NCI-H1694 (cell line): ENCODE measurements at regions not wholly inside any gene's neighbourhood (a gene's known extent, or its start where the extent isn't known, plus 50 kb on each side); places are given as distances from the start of the nearest gene placed in this dataset.

Source experiments
- DNase-seq: peaks from one replicate; lab custom pipeline; 2025; lab: John Stamatoyannopoulos, UW

DNA sequence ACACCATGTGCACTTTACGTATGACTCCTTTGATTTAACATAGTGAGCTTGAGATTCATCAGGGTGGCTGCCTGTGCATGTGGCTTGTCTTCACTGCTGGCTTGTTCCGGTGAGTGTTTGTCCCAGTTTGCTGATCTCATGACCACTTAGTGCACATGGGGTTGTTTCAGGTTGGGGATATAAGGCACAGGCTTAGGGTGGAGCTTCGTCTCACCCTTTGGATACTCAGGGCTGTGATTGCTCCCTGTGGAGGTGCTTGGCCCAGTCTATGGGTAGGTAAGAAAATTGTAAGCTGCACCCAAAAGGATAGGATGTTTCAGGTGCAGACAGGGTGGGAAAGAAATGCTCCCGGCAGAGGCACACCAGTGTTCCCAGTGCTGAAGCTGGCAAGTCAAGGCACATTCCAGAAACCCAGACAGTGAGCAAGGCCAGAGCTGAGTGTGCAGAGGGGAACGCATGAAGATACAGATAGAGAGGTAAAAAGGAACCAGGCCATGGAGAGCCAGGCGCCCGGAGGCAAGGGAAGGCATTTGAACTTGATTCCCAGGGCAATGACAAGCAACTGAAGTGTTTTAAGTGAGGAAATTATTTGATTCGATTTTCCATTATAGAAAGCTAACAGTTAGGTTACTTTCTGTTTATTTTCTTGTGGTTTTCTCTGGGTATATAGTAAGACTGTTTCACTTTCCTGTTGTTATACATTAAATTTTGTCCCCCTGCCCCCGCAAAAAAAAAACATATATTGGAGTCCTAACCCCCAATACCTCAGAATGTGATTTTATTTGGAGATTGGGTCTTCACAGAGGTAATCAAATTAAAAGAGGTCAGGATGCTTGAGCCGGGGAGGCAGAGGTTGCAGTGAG is 289.8 kb upstream of the KLF6 start:
- DNase-seq = no peak

DNA sequence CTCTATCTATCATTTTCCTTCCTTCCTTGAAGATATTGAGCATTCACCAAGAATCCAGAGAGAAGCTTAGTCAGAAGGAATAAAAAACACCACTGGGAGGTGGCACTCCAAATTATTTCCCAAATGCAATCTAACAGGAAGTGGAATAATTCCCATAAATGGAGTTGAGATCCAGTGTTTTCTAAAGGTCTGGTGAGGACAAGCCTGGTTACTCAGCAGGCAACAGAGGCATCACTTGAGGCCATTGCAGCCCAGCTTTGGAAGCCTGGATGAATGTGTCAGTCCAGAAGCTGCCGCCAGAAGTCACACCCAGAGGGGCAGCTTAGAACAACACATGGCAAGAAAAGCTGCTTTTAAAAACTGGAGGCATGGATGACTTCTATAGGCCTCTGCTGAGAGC is 288.9 kb upstream of the KLF6 start:
- DNase-seq = no peak

DNA sequence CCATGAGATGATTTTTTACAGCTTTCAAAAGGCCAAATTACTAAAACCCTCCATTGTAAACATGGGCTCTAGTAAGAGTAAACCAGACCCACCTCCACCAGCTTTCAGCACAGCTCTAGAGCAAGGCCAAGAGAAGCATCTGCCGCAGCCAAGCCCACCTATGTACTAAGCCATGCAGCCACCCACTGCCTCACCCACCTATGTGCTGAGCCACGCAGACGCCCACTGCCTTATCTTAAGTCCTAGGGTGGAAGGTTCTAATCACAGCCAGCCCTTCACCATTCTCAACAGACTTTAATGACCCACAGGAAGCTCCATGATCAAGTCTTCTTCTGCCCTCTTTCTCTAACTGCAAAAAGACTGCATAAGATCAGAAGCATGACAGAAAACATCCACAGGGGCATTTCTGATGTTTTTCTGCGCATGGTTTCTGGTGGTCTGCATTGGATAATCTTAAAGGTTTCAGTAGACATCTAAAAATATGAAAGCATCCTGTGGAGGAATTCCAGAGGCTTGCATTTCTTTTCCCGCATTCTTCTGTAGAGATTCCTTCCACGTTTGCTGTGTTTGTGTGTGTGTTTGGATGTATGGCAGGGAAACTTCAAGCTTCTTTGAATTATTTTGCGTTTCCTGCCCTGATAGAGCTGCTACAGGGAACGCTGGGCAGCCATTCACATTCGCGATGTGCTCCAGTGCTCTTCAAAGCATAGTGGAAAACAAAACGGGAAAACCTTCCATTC is 286.1 kb upstream of the KLF6 start:
- no peak for DNase-seq

DNA sequence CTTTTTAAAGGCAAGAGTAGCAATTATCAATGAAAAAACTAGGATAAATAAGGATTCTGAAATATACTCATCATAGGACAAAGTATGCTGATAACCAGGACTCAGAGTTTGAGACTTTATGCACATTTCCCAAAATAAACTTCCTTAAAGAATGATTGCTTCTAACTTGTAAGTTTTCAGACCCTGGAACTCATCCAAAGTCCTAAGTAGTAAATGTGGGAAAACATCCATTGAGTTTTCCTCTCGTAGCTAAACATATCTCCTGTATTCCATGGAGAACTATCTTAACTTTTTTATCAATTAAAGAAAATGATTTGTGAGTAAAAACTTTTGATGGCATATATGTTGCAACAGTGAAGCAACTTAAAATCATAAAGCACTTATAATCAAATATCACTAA is 285.2 kb upstream of the KLF6 start:
- no peak for DNase-seq

DNA sequence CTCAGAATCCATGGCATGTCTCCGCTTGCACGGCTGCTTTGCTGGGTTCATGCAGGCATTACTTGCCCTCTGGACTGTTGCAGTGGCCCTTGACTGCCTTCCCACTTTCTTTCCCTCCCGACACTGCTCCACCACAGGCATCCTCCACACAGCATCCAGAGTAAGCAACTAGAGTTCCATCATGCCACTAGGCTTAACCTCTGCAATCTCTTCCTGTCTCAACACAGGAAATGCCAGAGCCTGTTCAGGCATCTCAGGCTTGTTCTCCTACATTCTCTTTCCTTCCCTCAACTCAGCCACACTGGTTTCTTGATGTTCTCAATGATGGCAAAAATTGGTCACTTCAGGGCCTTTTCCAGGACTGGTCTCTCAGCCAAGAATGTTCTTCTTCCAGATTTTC is 284.5 kb upstream of the KLF6 start:
- no peak for DNase-seq

DNA sequence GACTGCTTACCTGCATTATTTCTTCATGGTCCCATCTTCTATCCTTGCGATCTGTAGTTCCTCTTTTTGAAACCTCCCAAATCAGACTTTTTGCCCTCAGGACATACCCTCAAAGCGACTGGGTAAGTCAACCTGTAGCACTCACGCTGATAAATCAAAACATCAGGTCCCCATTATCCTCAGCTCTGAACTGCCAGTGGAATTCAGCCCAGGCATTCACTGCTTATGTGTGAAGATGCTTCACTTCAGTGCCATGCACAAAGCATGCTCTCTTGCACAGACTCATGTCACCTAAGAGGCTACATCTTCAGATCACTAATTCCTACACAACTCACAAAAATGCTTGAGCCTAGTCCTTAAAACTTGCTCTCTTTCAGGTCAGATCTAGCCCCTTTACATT is 283.6 kb upstream of the KLF6 start:
- no peak for DNase-seq

DNA sequence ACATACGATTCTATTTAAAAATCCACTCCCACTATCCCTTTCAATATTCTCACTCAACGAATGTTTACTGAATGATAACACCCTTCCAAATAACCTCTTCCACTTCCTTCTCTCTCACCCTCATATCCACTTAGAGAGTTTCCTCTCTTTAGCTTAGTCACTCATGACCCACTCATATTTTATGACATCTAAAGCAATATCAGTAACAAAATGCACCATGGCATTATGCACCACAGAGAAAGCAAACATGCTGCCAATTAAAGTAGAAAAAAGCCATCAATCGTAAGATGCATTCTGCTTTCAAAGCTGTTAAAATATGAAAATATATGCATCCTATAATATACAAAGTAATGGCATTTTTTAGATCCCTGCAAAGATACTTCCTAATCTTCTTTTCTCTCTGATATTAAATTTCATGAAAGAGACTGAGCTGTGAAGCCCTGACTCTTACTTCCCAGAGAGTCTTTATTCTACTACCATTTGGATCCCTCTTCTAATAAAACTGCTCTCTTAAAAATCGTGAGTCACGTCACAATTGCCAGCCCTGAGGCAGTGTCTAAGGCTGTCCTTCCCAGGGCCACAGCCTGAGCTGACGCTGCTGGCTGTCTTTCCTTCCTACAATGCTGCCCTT is 283.0 kb upstream of the KLF6 start:
- no peak for DNase-seq

DNA sequence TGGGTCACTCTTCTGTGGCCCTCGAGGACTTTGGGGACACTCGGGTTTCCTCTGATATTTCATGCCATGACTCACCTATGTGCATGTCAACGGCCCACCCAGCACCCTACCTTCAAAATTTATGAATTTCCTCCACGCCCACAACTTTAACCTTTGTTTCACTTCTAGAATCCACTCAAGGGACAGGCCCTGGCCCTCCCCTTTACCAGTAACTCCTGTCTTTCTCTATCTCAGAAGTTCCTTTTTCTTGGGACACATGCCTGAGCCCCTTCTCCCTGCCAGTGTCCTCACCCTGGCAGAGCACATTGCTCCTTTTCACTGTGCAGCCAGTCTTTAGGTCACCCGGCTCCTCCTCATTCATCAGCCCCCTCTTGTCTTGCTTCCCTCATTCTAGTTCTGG is 282.5 kb upstream of the KLF6 start:
- DNase-seq = no peak

DNA sequence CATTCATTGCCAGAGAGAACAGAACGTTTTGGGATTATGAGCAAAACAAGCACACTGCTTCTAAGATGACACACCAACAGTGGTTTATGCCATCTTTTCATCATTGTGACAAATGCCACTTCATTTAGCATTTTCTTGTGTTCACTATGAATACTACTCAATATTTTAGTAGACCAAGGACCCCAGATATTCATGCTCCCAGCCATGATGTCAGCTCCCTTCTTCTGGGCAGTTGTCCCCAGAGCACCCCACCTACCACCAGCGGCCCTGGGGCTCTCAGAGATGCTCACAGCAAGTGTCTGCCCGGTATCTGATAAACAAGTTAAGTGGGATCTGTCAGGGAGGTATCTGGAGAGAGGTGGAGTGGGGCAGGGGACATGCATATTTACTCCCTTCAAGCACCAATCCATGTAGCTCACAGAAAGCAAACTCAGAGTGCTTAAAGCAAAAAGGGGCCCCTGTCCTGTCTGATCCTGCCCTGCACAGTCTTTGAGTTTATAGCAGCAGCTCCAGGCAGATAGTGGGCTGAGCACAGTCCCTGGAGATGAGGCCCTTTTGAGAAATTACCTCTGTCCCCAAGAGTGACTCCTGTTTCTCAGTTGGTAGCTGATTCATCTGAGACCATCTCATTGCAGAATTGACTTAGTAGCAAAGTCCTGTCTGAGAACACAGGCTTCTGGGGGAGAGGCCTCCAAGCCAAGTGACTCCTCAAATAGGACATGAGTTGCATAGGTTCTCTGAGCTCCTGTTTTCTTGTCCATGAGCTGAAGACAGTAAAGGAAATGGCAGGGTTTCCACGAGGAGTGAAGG is 281.8 kb upstream of the KLF6 start:
- DNase-seq = no peak

DNA sequence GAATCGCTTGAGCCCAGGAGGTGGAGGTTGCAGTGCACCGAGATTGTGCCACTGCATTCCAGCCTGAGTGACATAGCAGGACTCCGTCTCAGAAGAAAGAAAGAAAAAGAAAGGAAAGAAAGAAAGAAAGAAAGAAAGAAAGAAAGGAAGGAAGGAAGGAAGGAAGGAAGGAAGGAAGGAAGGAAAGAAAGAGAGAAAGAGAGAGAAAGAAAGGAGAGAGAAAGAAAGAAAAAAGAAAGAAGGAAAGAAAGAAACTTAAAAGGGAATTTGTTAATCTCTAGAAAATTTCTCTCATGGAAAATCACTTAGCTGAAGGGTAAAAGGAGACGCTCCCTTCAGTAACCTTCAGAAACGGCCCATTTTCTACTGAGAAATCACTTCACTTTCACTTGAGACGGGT is 279.5 kb upstream of the KLF6 start:
- no peak for DNase-seq

DNA sequence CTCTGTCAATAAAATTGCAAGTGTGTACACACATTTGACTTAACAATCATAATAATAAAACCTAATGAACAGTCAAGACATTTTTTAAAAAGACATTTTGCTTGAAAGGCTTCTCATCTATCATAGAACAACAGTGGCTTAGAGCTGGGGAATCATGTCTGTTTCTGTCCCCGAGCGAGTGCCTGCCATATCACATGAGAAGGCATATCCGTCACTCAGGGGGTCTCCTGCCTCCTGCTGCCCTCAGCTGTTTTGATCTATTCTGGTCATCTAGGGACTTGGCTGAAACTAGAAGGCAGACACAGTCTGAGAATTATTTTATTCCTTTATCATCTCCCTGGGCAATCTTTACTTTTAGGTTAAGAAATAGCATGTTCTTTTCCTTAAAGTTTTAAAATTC is 278.7 kb upstream of the KLF6 start:
- DNase-seq = no peak

DNA sequence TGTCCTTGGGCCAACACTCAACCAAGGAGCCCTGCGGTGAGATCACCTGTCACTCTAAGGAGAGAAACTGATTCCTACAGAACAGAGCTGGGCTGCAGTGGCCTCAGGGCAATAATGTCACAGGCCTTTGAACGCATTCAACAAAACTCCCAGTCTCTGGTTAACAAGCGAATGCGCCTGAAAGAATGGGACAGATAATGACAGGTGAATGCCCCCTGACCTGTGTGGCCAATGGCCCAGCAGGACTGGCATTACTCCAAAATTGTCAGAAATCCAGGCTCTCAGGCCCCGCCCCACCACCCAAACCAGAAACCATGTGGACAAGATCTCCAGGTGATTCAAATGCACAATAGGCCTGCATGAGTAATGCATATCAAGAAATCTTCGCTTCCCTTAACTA is 277.7 kb upstream of the KLF6 start:
- DNase-seq = no peak

DNA sequence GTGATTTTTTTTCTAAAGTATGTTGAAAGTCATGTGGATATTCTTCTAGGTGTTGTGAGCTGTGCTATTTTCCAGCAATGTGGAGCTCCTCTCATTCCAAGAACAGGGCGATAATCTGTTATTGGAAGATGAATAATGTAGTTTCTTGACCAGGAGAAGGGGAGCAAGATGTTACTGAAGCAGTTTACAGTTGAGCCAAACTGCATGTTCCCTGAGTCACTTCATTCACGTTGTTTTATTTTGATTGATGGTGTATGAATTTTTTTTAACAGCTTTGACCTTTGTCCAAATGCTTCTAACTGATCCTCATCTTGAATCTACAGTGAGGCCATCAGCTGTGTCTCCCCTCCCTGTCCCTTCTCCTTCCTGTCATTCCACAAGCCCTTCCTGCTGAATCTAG is 277.1 kb upstream of the KLF6 start:
- DNase-seq = no peak

DNA sequence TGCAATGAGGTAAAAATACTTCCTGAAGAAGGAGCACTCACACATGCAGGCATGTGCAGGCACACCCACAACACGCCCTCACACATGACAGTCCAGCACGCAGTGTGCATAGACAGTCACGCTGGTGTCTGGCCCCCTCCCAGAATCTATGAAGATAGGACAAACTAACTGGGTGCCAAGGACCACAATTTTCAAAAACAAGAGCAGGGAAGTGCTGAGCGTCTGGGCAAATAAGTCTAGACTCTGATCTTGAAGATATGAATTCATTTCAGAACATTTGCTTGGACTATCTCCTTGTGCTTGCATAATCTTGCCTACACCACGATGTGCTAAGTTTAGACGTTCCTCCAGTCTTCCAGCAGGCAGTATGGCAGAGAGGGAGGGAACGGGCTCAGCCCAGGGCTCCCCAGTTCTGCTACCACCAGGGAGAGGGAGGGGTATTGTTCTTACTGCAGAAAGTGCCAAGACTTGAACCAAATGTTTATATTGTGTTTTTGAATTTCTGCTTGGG is 276.5 kb upstream of the KLF6 start:
- DNase-seq = no peak

DNA sequence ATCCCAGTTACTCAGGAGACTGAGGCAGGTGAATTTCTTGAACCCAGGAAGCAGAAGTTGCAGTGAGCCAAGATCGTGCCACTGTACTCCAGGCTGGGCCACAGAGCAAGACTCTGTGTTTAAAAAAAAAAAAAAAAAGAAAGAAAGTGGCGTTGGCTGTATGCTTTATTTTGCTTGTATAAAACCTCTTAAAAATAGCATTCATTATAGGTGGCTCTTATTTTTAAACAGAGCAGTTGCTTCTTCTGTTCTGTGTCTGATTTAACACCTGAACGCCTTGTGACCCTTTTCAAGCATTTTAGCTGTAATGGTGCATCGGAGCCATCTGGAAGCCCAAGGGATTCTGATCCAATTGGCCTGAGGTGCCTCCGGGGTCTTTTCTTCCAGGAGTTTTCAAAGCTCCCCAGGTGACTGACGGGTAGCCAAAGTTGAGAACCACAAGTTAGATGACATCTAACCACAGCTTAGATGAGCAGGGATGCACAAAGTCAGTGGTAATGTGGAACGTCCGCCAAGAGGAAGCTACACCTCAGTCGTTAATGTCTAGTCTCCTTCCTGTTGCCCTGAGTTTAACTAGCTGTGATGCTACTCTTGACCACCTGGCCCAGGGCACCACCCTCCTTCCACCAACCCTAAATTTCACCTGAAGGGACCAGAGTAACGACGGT is 274.6 kb upstream of the KLF6 start:
- DNase-seq = no peak

DNA sequence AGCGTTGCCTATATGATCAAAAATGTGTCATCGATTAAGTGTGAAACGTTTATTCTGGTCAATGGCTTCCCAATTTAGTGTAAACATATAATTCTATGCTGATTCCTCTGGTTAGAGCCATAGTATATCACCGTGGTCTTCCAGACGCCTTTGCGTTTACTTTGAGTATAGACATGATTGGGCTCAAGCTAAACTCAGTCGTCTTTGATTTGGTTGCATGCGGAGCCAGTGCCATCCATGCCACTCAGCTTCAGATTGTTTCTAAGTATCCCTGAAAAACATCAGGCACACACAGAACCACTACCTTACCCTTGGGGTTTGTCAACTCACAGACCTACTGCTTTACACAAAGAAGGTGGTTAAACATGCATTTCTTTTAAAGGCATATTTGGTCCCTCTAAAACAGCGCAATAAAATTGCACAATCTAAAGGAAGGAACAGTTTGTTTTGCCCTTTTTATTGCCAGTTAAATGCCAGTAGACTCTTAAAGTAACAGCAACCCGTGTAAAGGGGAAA is 273.6 kb upstream of the KLF6 start:
- DNase-seq = no peak

DNA sequence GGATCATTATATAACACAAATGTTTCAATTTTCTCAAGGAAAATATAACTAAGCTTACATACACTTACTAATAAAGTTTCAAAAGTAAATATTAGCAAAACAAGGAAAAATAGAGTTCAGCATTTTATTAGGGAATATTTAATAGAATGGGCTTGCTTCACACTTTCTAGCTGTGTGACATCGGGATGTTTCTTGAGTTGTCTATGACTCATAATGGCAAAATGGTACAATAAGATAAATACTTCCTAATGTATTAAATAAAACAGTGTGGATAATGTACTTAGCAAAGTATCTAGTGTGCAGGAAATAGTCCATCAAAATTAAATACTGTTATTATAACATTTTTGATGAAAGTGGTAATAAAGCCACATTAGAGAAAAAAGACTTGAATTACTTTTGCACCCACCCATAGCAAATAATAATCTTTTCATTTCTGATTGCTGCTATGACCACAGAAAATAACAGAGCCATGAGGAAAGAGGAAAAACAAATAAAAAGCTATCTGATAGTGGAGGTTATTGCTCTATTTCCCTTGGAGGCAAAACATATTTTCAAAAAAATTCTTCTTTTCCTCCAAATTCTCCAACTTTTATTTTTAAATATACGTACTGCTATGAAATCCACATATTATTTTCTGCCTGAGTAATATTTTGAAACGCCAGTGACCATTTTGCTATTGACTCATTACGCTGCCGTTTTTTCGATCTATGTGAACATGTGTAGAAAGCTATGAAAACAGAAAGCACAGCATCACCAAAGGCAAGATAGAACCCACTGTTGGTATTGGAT is 272.9 kb upstream of the KLF6 start:
- no peak for DNase-seq

DNA sequence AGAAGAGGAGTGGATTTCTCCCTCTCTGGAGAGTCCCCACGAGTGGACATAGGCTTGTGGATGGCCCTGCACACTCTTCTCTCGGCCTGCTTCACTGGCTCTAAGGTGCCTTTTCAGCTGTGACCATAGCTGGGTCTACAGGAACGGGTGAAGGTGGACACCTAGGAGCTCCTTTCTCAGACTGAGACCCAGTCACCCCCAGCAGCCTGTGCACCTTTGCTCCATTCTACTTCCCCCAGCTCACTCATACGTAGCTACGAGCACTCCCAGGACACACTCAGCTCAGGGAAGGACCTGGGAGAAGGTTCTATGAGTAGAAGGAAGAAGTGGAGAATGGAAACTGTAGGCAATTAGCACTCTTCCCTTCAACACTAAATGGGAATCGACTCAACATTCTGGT is 272.0 kb upstream of the KLF6 start:
- DNase-seq = no peak

DNA sequence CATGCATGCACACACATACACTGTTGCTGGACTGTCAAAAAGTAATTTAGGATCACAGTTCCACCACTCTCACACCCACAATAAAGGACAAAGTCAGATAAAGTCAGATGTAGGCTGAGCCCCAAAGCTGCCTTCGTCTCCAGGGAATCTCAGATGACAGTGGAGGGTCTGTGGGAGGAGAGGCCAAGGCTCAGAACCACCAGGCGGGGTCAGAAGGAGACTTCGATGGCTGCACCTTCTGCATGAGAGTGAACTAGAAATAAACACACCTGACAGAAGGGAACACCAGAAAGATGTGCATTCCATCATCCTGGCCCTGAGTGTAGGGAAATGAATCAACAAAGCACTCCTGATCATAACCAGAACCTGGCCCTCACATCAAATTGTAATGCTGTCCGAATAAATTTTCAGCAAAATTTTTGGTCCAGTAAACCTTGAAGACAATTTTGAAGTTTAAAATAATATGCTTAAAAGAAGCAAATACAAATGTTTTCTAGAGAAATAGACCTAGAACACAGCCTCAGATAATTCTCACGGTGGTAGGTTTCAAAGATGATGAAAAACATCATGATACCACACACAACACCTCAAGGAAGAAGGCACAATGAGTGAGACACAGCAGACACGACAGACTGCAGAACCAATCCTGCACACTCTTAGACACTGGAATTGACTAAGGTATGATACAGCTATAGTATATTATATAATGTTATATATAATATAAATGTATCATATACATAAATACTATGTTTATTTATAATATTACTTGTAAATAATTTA is 269.8 kb upstream of the KLF6 start:
- DNase-seq = no peak

DNA sequence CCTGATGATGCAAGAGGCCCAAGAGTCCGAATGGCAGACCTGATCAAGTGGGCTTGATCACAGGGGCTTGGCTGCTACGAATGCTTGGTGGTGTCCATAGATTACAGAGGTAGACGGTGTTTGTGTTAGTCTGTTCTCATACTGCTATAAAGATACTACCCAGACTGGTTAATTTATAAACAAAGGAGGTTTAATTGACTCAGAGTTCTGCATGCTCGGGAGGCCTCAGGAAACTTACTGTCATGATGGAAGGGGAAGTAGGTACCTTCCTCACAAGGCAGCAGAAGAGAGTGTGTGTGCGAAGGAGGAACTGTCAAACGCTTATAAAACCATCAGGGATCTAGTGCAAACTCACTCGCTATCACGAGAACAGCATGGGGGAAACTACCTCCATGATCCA is 268.9 kb upstream of the KLF6 start:
- no peak for DNase-seq
